B cell (primary cell): ENCODE measurements at regions not wholly inside any gene's neighbourhood (a gene's known extent, or its start where the extent isn't known, plus 50 kb on each side); places are given as distances from the start of the nearest gene placed in this dataset.
"Not testable (repeated sequence)": the region's sequence is repeated elsewhere in the genome, so short reads cannot be mapped to it uniquely, and the experiment has no call there.

Source experiments
- ATAC-seq: fragments of 200-7000 bp; cut with Tn5 transposase; one replicate; pipeline ENCODE4 v1.10.0; 2021; ENCODE audit warnings: low read depth, mild to moderate bottlenecking, moderate number of reproducible peaks, moderate library complexity
- CTCF ChIA-PET: fragments of 350-600 bp; sonication (Branson Sonifier 250); formaldehyde crosslinking; loops from one replicate; lab custom pipeline; 2021; ENCODE audit warnings: antibody characterized with exemption, inconsistent platforms; lab: Charles Lee
- POLR2A ChIA-PET: fragments of 350-600 bp; sonication (Branson Sonifier 250); formaldehyde crosslinking; loops from one replicate; lab custom pipeline; 2021; ENCODE audit warnings: antibody characterized with exemption; lab: Charles Lee
- DNase-seq: peaks from one replicate; pipeline ENCODE4 v3.0.0; 2013
- H2AFZ ChIP-seq: 2 replicates; pipeline ENCODE4 v1.6.1; 2012; ENCODE audit warnings: mild to moderate bottlenecking, low read depth, low read length; ENCODE audit not compliant: insufficient read depth, poor library complexity, severe bottlenecking
- H3K27ac ChIP-seq, 2 donors: 1 replicate in 1 of 2; 2 replicates in 1 of 2; pipeline ENCODE4 v1.5.1; 2012 to 2013; ENCODE audit warnings: low read length in 2 of 2, mild to moderate bottlenecking in 2 of 2, moderate library complexity in 1 of 2
- H3K27me3 ChIP-seq, 4 experiments: fragments of 200-600 bp in 1 of 4; sonication (generic) in 1 of 4; replicated peaks in 1 of 4; 1 replicate in 2 of 4; 2 replicates in 2 of 4; pipeline versions ENCODE4 v1.6.1 to v1.7.0; 2013 to 2016; ENCODE audit warnings: low read length in 3 of 4, mild to moderate bottlenecking in 2 of 4, mixed read lengths in 1 of 4, moderate library complexity in 1 of 4; ENCODE audit not compliant: insufficient read depth in 4 of 4, control insufficient read depth in 3 of 4; ENCODE audit errors: control extremely low read depth in 1 of 4
- H3K36me3 ChIP-seq, 2 experiments: replicated peaks in 1 of 2; 1 replicate in 1 of 2; 2 replicates in 1 of 2; pipeline versions ENCODE4 v1.6.1 to v1.7.1; 2013; ENCODE audit warnings: low read length in 1 of 2; ENCODE audit not compliant: insufficient read depth in 2 of 2, control insufficient read depth in 1 of 2; ENCODE audit errors: control extremely low read depth in 1 of 2, extremely low read depth in 1 of 2
- H3K4me1 ChIP-seq, 2 donors: fragments of 200-600 bp in 1 of 2; sonication (generic) in 1 of 2; 1 replicate in 1 of 2; 2 replicates in 1 of 2; pipeline versions ENCODE4 v1.5.1 to v1.6.1; 2013 to 2017; ENCODE audit warnings: low read length in 2 of 2; ENCODE audit not compliant: control insufficient read depth in 2 of 2, insufficient read depth in 2 of 2
- H3K4me2 ChIP-seq: replicated peaks from 2 replicates; pipeline ENCODE3; 2012; ENCODE audit warnings: mild to moderate bottlenecking, low read depth, low read length; ENCODE audit not compliant: poor library complexity, severe bottlenecking
- H3K4me3 ChIP-seq, 5 experiments: fragments of 200-600 bp in 1 of 5; sonication (generic) in 1 of 5; 1 replicate in 3 of 5; 2 replicates in 2 of 5; pipeline versions ENCODE4 v1.5.1 to v1.7.0; 2011 to 2016; ENCODE audit warnings: low read length in 4 of 5, mild to moderate bottlenecking in 4 of 5, low read depth in 2 of 5, control low read depth in 1 of 5, moderate library complexity in 1 of 5; ENCODE audit not compliant: insufficient read depth in 1 of 5; ENCODE audit errors: control extremely low read depth in 1 of 5, extremely low read depth in 1 of 5
- H3K79me2 ChIP-seq: fragments of 200-600 bp; sonication (generic); one replicate; pipeline ENCODE4 v1.6.0; 2016; ENCODE audit warnings: low read length; ENCODE audit not compliant: control insufficient read depth, insufficient read depth
- H3K9ac ChIP-seq: fragments of 200-600 bp; sonication (generic); 2 replicates; pipeline ENCODE4 v1.6.1; 2017; ENCODE audit warnings: mild to moderate bottlenecking, low read length, moderate library complexity
- H3K9me3 ChIP-seq, 3 donors: one replicate each; pipeline versions ENCODE4 v1.6.1 to v1.7.1; 2013; ENCODE audit warnings: low read length in 2 of 3; ENCODE audit not compliant: control insufficient read depth in 2 of 3, insufficient read depth in 1 of 3; ENCODE audit errors: control extremely low read depth in 1 of 3
- H4K20me1 ChIP-seq: 2 replicates; pipeline ENCODE4 v1.6.0; 2012; ENCODE audit warnings: mild to moderate bottlenecking, low read length; ENCODE audit not compliant: insufficient read depth, control insufficient read depth, poor library complexity, severe bottlenecking
- H3K27ac Mint-ChIP-seq: one replicate; pipeline ENCODE4 v1.8.0; 2021; ENCODE audit warnings: mixed read lengths
- H3K27me3 Mint-ChIP-seq: one replicate; pipeline ENCODE4 v1.8.0; 2021; ENCODE audit warnings: mixed read lengths
- H3K4me1 Mint-ChIP-seq: one replicate; pipeline ENCODE4 v1.8.0; 2021; ENCODE audit warnings: mixed read lengths
- H3K4me3 Mint-ChIP-seq: one replicate; pipeline ENCODE4 v1.8.0; 2021; ENCODE audit warnings: mixed read lengths
- H3K9me3 Mint-ChIP-seq: one replicate; pipeline ENCODE4 v1.8.0; 2022; ENCODE audit warnings: mixed read lengths; ENCODE audit not compliant: insufficient read depth
- EZH2 ChIP-seq: IDR thresholded peaks from 2 replicates; pipeline ENCODE4 v1.6.1; 2012; ENCODE audit warnings: borderline replicate concordance, low read depth, mild to moderate bottlenecking, moderate library complexity, low read length; ENCODE audit not compliant: insufficient read depth, poor library complexity, severe bottlenecking
- WGBS: methylation state at CpG from one replicate; pipeline ENCODE4 v1.1.5; 2013; ENCODE audit warnings: missing lambda C conversion rate; ENCODE audit not compliant: insufficient coverage; 5-methylcytosine and 5-hydroxymethylcytosine counted together
- intact Hi-C: fragments of 100-400 bp; cut with micrococcal nuclease; formaldehyde crosslinking; loops from one replicate; pipeline ENCODE4 v1.10.0; 2022
- TF ChIP-seq, protein P1 (sequence below): fragments of 200-600 bp; IDR thresholded peaks from one replicate; pipeline ENCODE4 v1.8.0; 2022; ENCODE audit warnings: antibody characterized with exemption, mild to moderate bottlenecking

GRCh38 chr2:190005513-190005912, 57.0 kb downstream of the MSTN start:
- no peak overlapping the region for H3K27ac Mint-ChIP-seq
- H3K4me2 ChIP-seq, result no peak overlapping the region
- peaks cover 4% of the 10 kb centered on the region for H3K9me3 Mint-ChIP-seq
- DNase-seq (no peak), ATAC-seq (no peak)
- H3K4me3 Mint-ChIP-seq, result no peak overlapping the region
- POLR2A ChIA-PET, result no interaction called here
- H3K4me1 Mint-ChIP-seq, result no peaks in the 10 kb centered on the region
- no peak overlapping the region for H3K27ac ChIP-seq
- no peaks in the 10 kb centered on the region for H3K4me1 ChIP-seq
- peaks cover 5% of the 10 kb centered on the region for H3K27me3 Mint-ChIP-seq
- H3K9me3 ChIP-seq, result peaks cover 0 to 6% (median 0%) of the 10 kb centered on the region in 3 donors
- no peaks in the 10 kb centered on the region for H3K36me3 ChIP-seq
- no peak overlapping the region for H3K9ac ChIP-seq
- intact Hi-C loops, result no loop called here
- no peaks in the 10 kb centered on the region for H4K20me1 ChIP-seq
- CTCF ChIA-PET, result no interaction called here
- no peak overlapping the region for H2AFZ ChIP-seq
- H3K4me3 ChIP-seq, result no peak overlapping the region
- peaks cover 0 to 2% (median 0%) of the 10 kb centered on the region in 4 experiments for H3K27me3 ChIP-seq
- no peak for TF ChIP-seq EZH2
- TF ChIP-seq, protein P1, sequence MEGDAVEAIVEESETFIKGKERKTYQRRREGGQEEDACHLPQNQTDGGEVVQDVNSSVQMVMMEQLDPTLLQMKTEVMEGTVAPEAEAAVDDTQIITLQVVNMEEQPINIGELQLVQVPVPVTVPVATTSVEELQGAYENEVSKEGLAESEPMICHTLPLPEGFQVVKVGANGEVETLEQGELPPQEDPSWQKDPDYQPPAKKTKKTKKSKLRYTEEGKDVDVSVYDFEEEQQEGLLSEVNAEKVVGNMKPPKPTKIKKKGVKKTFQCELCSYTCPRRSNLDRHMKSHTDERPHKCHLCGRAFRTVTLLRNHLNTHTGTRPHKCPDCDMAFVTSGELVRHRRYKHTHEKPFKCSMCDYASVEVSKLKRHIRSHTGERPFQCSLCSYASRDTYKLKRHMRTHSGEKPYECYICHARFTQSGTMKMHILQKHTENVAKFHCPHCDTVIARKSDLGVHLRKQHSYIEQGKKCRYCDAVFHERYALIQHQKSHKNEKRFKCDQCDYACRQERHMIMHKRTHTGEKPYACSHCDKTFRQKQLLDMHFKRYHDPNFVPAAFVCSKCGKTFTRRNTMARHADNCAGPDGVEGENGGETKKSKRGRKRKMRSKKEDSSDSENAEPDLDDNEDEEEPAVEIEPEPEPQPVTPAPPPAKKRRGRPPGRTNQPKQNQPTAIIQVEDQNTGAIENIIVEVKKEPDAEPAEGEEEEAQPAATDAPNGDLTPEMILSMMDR, result no peak
- no peaks in the 10 kb centered on the region for H3K79me2 ChIP-seq

GRCh38 chr2:189999661-190000060, 62.9 kb downstream of the MSTN start:
- no peaks in the 10 kb centered on the region for H3K4me1 Mint-ChIP-seq
- 100% methylated on average over 4 of the region's 7 CpGs for WGBS

DNA sequence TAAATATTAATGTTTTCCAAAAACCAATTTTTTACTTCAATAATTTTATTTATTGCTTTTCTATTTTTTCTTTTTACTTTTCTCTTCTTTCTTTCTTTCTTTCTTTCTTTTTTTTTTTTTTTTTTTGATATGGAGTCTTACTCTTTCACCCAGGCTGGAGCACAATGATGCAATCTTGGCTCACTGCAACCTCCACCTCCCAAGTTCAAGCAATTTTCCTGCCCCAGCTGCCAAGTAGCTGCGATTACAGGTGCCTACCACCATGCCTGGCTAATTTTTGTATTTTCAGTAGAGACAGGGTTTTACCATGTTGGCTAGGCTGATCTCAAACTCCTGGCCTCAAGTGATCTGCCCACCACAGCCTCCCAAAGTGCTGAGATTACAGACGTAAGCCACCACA, 63.9 kb downstream of the MSTN start:
- intact Hi-C loops, H2AFZ ChIP-seq, DNase-seq, H3K27ac Mint-ChIP-seq, H3K27me3 ChIP-seq, H3K4me3 Mint-ChIP-seq, H3K4me1 ChIP-seq, H3K27me3 Mint-ChIP-seq, H3K27ac ChIP-seq, POLR2A ChIA-PET, CTCF ChIA-PET, H3K36me3 ChIP-seq, H3K4me3 ChIP-seq, H3K4me2 ChIP-seq, H3K79me2 ChIP-seq, H4K20me1 ChIP-seq, H3K4me1 Mint-ChIP-seq, H3K9ac ChIP-seq, ATAC-seq: not testable (repeated sequence)
- no CpG with 5 or more reads among the region's 2 CpGs for WGBS
- peaks cover 5 to 22% (median 7%) of the 10 kb centered on the region in 3 donors for H3K9me3 ChIP-seq
- H3K9me3 Mint-ChIP-seq, result peaks cover 13% of the 10 kb centered on the region

More at GRCh38 chr2:189999661-190000060, 62.9 kb downstream of the MSTN start:
- Histone ChIP-seq H3K79me2 (no peaks in the 10 kb centered on the region), H3K9me3 (peaks cover 5 to 15% (median 7%) of the 10 kb centered on the region in 3 donors), H2AFZ (no peak overlapping the region), H3K27me3 (peaks cover 0 to 2% (median 0%) of the 10 kb centered on the region in 4 experiments), H3K4me1 (no peaks in the 10 kb centered on the region), H3K4me2 (no peak overlapping the region), H3K27ac (no peak overlapping the region), H3K36me3 (no peaks in the 10 kb centered on the region), H4K20me1 (no peaks in the 10 kb centered on the region), H3K9ac (no peak overlapping the region), H3K4me3 (no peak overlapping the region)
- ChIA-PET POLR2A (no interaction called here), CTCF (no interaction called here)
- Mint-ChIP-seq H3K27ac (no peak overlapping the region), H3K4me3 (no peak overlapping the region), H3K9me3 (peaks cover 10% of the 10 kb centered on the region), H3K27me3 (no peaks in the 10 kb centered on the region)
- TF ChIP-seq, protein P1, result no peak
- TF ChIP-seq EZH2, result no peak
- intact Hi-C loops, result no loop called here
- DNase-seq (no peak), ATAC-seq (no peak)
